HG02885 (cell line): ENCODE measurements at regions not wholly inside any gene's neighbourhood (a gene's known extent, or its start where the extent isn't known, plus 50 kb on each side); places are given as distances from the start of the nearest gene placed in this dataset.
"Not testable (repeated sequence)": the region's sequence is repeated elsewhere in the genome, so short reads cannot be mapped to it uniquely, and the experiment has no call there.

ENCODE experiments used
- ATAC-seq: cut with Tn5 transposase; IDR thresholded peaks from one replicate; pipeline ENCODE4 v1.9.1; 2021; ENCODE audit warnings: mild to moderate bottlenecking; ENCODE audit not compliant: unreplicated experiment, poor library complexity

DNA sequence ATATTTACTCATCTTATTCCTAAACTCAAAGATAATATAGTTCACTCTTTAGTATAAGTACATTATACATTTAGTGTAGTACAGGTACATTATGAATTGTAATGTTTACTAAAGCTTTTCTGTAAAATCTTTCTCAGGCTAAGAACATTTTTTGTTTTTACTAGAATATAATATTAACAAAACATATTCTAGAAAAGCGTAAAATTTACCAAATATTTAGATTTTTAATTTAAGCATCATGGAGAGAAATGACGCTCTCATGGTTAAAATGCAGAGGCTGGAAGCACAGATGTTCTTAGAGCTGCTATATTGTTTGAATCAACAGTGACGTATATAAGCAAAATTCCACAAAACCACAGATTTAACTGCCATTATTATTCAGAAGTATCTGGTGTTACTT is 54.7 kb upstream of the NBPF15 start:
- ATAC-seq, result not testable (repeated sequence)

DNA sequence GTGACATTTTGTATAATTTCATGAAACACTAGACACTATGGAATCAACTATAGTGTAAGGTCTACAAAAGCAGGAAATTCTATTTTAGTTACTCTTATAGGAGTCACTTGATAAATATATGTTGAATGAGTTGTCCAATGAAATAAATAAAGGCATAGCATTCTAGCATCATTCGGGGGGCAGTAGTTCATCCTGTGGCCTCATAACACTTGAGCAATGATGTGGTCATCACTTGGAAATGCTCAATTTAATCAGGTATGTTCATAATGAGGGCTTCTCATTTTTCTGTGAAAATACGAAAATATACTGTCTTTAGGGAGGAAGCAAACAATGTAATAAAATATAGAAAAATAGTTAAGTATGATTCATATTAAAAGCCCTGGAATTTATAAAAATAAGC is 55.4 kb upstream of the NBPF15 start:
- not testable (repeated sequence) for ATAC-seq

DNA sequence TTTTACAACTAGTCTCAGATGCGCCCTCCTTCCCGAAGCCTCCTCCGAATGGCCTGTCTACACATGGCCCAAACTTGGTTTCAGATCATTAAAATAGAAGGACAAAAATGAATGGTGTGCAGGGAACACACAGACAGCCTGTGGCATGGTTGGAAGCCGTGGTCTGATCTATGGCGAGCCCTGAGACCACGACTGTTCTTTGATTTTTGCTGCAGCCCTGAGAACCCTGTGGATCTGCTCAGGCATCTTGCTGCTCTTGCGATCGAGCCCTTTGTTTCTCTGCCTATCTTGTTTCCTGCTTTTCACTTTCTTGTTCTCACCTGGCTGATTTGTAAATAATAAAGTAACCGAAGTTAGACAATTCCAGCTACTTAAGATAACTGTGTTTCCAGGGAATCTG is 57.0 kb upstream of the NBPF15 start:
- ATAC-seq, result not testable (repeated sequence)

DNA sequence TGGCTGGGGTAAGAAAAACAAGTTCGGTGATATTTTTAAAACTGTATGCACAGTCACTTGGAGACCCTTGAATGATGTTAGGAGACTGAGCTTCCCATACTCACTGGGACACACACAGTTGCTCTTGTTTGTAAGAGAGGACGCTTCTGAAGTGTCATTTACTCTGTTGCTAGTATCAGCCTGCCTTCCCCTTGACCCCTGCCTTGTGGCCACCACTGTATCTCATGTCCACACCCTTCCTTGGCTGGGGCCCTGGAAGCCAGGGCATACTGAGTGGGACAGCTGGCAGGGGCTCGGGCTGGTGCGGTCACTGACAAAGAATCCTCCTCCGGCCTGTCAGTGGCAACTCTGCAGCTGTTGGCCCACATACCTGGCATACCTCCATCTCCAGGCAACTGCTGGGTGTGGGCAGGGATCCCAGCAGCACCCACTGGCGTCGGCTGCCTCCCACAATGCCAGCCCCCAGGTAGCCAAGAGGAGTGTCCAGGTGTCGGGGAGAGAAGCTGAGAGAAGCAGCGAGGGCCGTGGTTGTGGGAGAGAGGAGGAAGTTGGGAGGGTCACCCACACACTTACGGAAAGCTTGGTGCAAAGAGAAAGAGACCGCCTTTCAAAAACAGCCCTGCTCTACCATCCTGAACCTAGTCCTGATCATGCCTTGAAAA is 58.2 kb upstream of the NBPF15 start:
- not testable (repeated sequence) for ATAC-seq

DNA sequence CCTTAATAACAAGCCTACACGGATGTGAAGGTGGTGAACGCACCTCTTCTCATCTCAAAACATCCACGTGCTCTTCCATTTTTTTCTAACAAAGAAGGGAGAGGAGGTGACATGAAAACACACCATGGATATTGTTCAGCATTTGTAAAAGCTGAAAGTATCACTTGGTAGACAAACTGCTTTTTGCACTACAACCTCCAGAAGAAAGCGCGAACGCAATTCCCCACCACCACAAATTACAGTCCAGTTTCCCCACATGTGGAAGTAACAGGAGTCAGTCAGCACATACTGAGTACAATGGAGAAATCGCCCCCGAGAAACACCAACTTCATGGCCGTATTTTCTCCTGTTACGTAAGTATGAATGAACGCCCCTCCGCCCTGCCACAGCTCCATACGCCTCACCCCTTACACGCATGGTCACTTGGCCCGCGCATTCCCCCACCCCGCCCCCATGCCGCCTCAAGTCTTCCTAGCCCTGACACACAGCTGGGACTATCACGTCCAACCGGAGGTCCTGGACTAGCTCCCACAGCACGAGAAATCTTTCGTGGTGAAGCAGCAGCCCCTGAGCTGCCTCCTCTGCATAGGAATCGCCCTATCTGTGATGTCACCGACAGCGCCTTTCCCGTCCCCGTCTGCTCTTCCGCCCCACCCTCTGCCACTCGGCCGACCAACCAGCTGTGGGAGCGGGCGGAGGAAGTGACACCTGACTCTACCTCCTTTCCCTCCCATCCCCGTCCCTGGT is 62.4 kb upstream of the NBPF15 start:
- ATAC-seq, result peak; percentile 90

DNA sequence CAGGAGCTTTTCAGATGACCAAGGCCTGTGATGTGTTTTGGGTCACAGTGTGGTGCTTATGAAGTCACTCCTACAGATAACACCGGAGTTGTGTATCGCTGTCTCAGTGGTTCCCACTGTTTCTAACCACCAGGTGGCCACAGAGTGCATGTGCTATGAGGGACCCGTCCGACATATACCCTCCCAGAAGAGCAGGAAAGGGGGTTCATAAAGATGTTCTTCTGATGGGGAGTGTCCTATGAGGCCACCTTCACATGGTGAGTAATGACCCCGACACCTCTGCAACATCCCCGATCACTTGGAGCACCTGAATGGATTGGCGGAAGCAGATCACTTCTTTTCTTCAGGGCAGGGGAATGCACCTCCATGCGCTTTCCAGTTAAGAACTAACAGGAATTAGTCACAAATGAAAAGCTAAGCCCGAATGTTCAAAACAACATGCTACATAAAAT is 60.5 kb upstream of the PPIAL4F start:
- ATAC-seq, result not testable (repeated sequence)

DNA sequence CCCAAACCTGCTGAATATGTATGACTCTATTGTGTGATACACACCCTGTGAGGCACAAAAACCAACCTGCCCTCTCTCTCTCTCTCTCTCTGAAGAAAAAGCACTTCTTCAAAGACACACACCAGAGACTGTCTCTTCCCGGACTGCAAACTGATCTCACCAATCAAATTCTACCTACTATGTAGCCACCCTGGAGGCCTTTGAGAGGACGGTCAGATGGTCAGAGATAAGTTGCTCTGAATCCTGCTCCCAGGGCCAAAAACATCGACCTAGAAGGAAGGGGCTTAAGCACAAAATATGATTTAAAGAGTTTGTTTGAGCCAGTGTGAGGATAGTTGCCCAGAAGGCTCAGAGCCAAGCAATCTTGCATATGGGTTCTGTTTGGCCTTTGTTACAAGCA is 59.2 kb upstream of the PPIAL4F start:
- not testable (repeated sequence) for ATAC-seq

DNA sequence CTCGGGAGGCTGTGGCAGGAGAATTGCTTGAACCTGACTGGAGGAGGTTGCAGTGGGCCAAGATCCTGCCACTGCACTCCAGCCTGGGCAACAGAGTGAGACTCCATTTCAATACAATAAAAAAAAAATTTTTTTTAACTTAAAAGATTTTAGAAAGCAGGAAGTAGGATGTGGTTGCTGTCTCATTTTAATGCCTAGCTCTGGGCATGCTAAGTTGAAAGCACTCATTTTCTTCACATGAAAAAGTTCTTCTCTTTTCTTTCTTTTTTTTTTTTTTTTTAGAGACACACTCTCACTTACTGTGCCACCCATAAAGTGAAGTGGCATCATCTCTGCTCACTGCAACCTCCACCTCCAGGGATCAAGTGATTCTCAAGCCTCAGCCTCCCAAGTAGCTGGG is 58.4 kb upstream of the PPIAL4F start:
- ATAC-seq, result not testable (repeated sequence)

DNA sequence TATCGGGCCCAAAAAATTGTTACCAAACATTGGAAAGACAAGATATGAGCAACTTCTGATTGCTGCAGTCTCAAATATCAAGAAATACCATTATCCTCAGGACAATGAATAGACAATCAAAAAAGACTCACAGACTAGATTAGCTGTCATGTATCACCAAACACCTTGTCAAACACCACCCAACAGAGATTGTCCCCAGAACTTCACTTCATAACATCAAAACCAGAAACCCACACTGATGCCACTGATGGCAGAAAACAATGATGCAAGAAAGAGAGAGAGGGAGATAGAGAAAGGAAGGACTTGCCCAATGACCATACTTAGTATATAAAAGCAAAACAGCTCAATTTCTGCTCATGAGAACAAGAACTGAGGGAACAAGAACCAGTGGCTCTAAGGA is 56.0 kb upstream of the PPIAL4F start:
- ATAC-seq, result not testable (repeated sequence)

DNA sequence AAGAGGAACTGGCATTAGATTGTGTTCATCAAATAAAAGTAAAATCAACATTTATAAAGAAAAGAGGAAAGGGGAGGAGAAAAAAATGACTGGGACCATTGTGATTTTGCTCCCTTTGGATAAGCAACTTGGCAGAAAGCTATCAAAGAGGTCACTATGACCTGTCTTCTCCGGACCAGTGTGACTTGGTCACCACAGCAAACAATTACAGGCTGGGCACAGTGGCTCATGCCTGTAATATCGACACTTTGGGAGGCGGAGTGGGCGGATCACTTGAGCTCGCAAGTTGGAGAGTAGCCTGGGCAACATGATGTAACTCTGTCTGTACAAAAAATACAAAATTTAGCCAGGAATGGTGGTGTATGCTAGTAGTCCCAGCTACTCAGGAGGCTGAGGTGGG is 55.5 kb upstream of the PPIAL4F start:
- ATAC-seq, result not testable (repeated sequence)

DNA sequence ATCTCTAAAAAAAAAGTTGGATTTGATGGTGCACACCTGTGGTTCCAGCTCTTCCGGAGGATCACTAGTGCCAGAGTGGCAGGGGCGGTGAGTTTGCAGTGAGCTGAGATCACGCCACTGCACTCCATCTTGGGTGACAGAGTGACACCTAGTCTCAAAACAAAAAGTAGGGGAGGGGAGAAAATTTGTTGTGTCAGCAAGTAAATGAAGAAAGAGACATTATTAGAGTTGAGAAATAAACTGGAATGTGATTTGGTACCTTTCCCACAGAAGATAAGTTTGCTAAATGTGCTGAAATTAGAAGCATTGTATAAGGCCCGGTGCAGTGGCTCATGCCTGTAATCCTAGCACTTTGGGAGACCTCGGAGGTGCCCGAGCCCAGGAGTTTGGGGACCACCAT is 54.0 kb upstream of the PPIAL4F start:
- not testable (repeated sequence) for ATAC-seq

DNA sequence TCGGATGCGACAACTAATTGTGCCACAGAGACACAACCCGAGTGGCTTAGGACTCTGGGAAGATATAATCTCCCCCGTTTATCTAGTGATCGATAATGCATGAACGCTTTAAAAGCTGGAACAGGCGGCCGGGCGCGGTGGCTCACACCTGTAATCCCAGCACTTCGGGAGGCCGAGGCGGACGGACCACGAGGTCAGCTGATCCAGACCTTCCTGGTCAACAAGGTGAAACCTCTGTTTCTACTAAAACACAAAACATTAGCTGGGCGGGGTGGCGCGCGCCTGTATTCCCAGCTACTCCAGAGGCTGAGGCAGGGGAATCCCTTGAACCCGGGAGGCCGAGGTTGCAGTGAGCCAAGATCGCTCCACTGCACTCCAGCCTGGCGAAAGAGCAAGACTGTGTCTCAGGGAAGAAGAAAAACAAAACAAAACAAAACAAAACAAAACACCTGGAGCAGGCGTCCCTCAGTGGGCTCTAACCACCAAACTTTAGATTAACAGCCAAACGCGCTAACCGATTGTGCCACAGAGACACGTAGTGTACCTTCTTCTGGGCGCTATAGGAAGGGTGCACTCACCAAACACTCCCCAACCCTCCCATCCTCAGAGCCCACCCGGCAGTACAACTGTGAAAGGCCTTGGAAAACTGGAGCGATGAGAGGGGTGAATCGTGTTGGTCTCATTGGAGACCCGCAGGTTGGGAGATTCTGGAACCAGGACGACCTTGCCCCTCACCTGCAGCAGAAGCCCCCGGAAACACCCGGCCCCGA is 53.3 kb upstream of the PPIAL4F start:
- not testable (repeated sequence) for ATAC-seq
